MCF 10A (cell line): ENCODE measurements at regions not wholly inside any gene's neighbourhood (a gene's known extent, or its start where the extent isn't known, plus 50 kb on each side); places are given as distances from the start of the nearest gene placed in this dataset.

Source experiments
- BruUV-seq: library from RNA; stranded (reverse); fragments of 400-500 nt; replicated peaks from 2 replicates; lab custom pipeline; 2021; lab: Mats Ljungman, UMichigan
- CTCF ChIA-PET: fragments of 300-600 bp; sonication (Branson Sonifier 250); formaldehyde crosslinking; extraction: SDS; loops from one replicate; lab custom pipeline; 2021; ENCODE audit warnings: antibody characterized with exemption, inconsistent platforms; lab: Yijun Ruan, JAX
- POLR2A ChIA-PET: fragments of 300-600, 350-650 bp; sonication (Branson Sonifier 250); formaldehyde crosslinking; extraction: SDS; loops from one replicate; lab custom pipeline; 2020; ENCODE audit warnings: antibody characterized with exemption, inconsistent platforms; lab: Yijun Ruan, JAX
- DNase-seq: peaks from one replicate; pipeline ENCODE4 v3.0.0-alpha.2; 2018; ENCODE audit not compliant: unreplicated experiment
- H3K27ac Mint-ChIP-seq: one replicate; pipeline ENCODE4 v1.8.0; 2022; ENCODE audit warnings: mild to moderate bottlenecking, low read depth, mixed read lengths; ENCODE audit not compliant: unreplicated experiment
- H3K27me3 Mint-ChIP-seq: one replicate; pipeline ENCODE4 v1.8.0; 2022; ENCODE audit warnings: mixed read lengths; ENCODE audit not compliant: insufficient read depth, unreplicated experiment
- H3K36me3 Mint-ChIP-seq: one replicate; pipeline ENCODE4 v1.8.0; 2022; ENCODE audit warnings: mild to moderate bottlenecking, moderate library complexity, mixed read lengths; ENCODE audit not compliant: insufficient read depth, unreplicated experiment
- H3K4me1 Mint-ChIP-seq: one replicate; pipeline ENCODE4 v1.8.0; 2022; ENCODE audit warnings: mixed read lengths; ENCODE audit not compliant: insufficient read depth, unreplicated experiment
- H3K4me3 Mint-ChIP-seq: one replicate; pipeline ENCODE4 v1.8.0; 2022; ENCODE audit warnings: mild to moderate bottlenecking, moderate library complexity, mixed read lengths; ENCODE audit not compliant: unreplicated experiment
- H3K9me3 Mint-ChIP-seq: one replicate; pipeline ENCODE4 v1.8.0; 2022; ENCODE audit warnings: mixed read lengths; ENCODE audit not compliant: unreplicated experiment
- intact Hi-C: fragments of 100-400 bp; cut with micrococcal nuclease; formaldehyde crosslinking; loops from 2 replicates; pipeline ENCODE4 v1.14.1; 2022
- TF ChIP-seq, protein P1 (sequence below): fragments of 200-600 bp; IDR thresholded peaks from one replicate; pipeline ENCODE4 v1.8.0; 2022; ENCODE audit warnings: antibody characterized with exemption, mild to moderate bottlenecking; ENCODE audit not compliant: unreplicated experiment

GRCh38 chr5:66339896-66340295 lies 195.8 kb downstream of the SREK1 start:
- no peak for DNase-seq
- Mint-ChIP-seq H3K4me1 (no peaks in the 10 kb centered on the region), H3K27me3 (peaks cover 63% of the 10 kb centered on the region), H3K9me3 (no peaks in the 10 kb centered on the region), H3K36me3 (no peaks in the 10 kb centered on the region), H3K4me3 (no peak overlapping the region), H3K27ac (no peak overlapping the region)
- intact Hi-C loops, result no loop called here
- POLR2A ChIA-PET, result interaction anchor here (1.2 kb wide), 2 partner anchors 10 to 17 kb away, joined by 3 to 4 read pairs; no protein-coding TSS in a partner anchor
- TF ChIP-seq, protein P1, sequence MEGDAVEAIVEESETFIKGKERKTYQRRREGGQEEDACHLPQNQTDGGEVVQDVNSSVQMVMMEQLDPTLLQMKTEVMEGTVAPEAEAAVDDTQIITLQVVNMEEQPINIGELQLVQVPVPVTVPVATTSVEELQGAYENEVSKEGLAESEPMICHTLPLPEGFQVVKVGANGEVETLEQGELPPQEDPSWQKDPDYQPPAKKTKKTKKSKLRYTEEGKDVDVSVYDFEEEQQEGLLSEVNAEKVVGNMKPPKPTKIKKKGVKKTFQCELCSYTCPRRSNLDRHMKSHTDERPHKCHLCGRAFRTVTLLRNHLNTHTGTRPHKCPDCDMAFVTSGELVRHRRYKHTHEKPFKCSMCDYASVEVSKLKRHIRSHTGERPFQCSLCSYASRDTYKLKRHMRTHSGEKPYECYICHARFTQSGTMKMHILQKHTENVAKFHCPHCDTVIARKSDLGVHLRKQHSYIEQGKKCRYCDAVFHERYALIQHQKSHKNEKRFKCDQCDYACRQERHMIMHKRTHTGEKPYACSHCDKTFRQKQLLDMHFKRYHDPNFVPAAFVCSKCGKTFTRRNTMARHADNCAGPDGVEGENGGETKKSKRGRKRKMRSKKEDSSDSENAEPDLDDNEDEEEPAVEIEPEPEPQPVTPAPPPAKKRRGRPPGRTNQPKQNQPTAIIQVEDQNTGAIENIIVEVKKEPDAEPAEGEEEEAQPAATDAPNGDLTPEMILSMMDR, result no peak
- CTCF ChIA-PET, result interaction anchor here (0.7 kb wide), 1 partner anchor 425 kb away, joined by 3 read pairs; no protein-coding TSS in a partner anchor
- BruUV-seq, result no TSS peak

DNA sequence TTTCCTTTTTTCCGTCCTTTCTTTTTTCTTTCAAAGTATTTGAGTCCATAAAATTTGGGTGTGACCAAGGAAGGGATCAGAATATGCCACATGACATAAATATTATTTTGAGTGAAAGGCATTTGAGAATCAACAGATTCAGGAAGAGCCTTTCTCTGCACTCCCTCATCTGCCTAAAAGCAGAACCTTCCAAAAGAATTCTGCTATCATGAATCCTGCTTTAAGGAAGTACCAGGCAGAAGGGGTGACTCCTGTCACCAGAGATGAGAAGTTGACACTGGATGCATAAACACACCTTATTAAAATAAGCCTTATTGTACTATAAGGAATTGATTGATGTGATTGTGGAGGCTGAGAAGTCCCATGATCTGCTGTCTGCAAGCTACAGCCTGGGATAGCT lies 196.7 kb downstream of the SREK1 start:
- no peaks in the 10 kb centered on the region for H3K4me1 Mint-ChIP-seq
- CTCF ChIA-PET, result no interaction called here
- POLR2A ChIA-PET, result no interaction called here
- no peak overlapping the region for H3K27ac Mint-ChIP-seq
- H3K9me3 Mint-ChIP-seq, result no peaks in the 10 kb centered on the region
- intact Hi-C loops, result no loop called here
- no peak for DNase-seq
- BruUV-seq, result no TSS peak
- H3K36me3 Mint-ChIP-seq, result no peaks in the 10 kb centered on the region
- TF ChIP-seq, protein P1, result no peak
- no peak overlapping the region for H3K4me3 Mint-ChIP-seq
- peaks cover 60% of the 10 kb centered on the region for H3K27me3 Mint-ChIP-seq

DNA sequence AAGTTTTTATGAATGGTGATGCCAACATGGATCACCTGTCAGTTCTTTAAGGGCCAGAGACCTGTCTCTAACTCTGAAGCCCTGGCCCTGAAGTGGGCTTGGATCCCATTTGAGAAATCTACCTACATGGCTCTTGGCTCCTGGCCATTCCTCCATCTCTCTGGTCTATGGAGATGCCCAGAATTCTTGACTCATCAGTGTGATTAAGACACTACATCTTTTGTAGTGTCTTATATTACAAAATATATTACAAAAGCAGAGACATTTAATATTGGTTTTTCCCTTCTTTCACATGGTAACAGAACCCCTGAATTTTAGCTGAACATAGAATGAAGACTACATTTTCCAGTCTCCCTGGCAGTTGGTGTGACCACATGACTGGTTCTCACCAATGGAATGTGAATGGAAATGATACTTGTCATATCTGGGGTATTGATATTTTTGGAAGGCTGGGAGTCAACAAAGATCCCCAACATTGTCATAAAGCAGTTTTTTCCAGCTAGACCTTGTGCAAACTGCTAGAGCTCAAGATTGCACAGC lies 198.3 kb downstream of the SREK1 start:
- H3K27ac Mint-ChIP-seq, result no peak overlapping the region
- BruUV-seq, result no TSS peak
- H3K36me3 Mint-ChIP-seq, result no peaks in the 10 kb centered on the region
- intact Hi-C loops, result no loop called here
- CTCF ChIA-PET, result interaction anchor here (0.6 to 2.8 kb wide), 2 partner anchors 20 to 36 kb away, joined by 3 to 14 read pairs; no protein-coding TSS in a partner anchor
- TF ChIP-seq, protein P1, result no peak
- peak; percentile 56 for DNase-seq
- H3K27me3 Mint-ChIP-seq, result peaks cover 58% of the 10 kb centered on the region
- no peak overlapping the region for H3K4me3 Mint-ChIP-seq
- no peaks in the 10 kb centered on the region for H3K9me3 Mint-ChIP-seq
- no peaks in the 10 kb centered on the region for H3K4me1 Mint-ChIP-seq
- POLR2A ChIA-PET, result no interaction called here

GRCh38 chr5:66343370-66344071 lies 199.4 kb downstream of the SREK1 start:
- H3K36me3 Mint-ChIP-seq, result no peaks in the 10 kb centered on the region
- intact Hi-C loops, result no loop called here
- H3K27ac Mint-ChIP-seq, result no peak overlapping the region
- no peak for DNase-seq
- H3K27me3 Mint-ChIP-seq, result peaks cover 61% of the 10 kb centered on the region
- ChIA-PET POLR2A (no interaction called here), CTCF (interaction anchor here (0.8 to 2.8 kb wide), 4 partner anchors 35 to 413 kb away, joined by 3 to 14 read pairs (median 3); no protein-coding TSS in a partner anchor)
- H3K9me3 Mint-ChIP-seq, result no peaks in the 10 kb centered on the region
- no TSS peak for BruUV-seq
- TF ChIP-seq, protein P1, result no peak
- H3K4me1 Mint-ChIP-seq, result no peaks in the 10 kb centered on the region
- no peak overlapping the region for H3K4me3 Mint-ChIP-seq
